Neuron (in vitro differentiated cells): ENCODE measurements at regions not wholly inside any gene's neighbourhood (a gene's known extent, or its start where the extent isn't known, plus 50 kb on each side); places are given as distances from the start of the nearest gene placed in this dataset.
"Not testable (repeated sequence)": the region's sequence is repeated elsewhere in the genome, so short reads cannot be mapped to it uniquely, and the experiment has no call there.

Experiments used
- H2AFZ ChIP-seq: one replicate; pipeline ENCODE4 v1.6.1; 2013; ENCODE audit warnings: low read depth, mild to moderate bottlenecking, inconsistent platforms, low read length, moderate library complexity
- H3K27me3 ChIP-seq: one replicate; pipeline ENCODE4 v1.6.1; 2013; ENCODE audit warnings: low read length; ENCODE audit not compliant: insufficient read depth
- H3K36me3 ChIP-seq: one replicate; pipeline ENCODE4 v1.6.1; 2013; ENCODE audit warnings: low read length; ENCODE audit not compliant: insufficient read depth
- H3K4me1 ChIP-seq: one replicate; pipeline ENCODE4 v1.6.1; 2013; ENCODE audit warnings: low read length; ENCODE audit not compliant: insufficient read depth
- H3K4me3 ChIP-seq: 2 replicates; pipeline ENCODE4 v1.5.1; 2013; ENCODE audit warnings: mild to moderate bottlenecking, low read length, moderate library complexity
- H3K9me3 ChIP-seq: one replicate; pipeline ENCODE4 v1.6.1; 2013; ENCODE audit warnings: low read length

DNA sequence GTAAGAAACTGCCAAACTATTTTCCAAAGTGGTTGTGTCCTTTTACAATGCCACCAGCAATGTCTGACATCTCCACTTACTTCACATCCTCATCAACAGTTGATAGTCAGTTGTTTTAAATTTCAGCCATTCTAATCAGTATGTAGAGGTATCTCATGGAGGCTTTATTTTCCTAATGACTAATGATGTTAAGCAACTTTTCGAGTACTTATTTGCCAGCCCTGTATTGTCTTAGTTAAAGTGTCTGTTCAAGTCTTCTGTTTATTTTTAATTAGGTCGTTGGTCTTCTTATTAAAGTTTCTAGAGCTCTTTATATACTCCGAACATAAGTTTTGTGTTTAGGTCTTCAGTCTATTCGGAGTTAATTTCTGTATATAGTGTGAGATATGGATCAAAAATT lies 54.9 kb upstream of the NBPF12 start:
- H3K27me3 ChIP-seq, H3K4me3 ChIP-seq: not testable (repeated sequence)

DNA sequence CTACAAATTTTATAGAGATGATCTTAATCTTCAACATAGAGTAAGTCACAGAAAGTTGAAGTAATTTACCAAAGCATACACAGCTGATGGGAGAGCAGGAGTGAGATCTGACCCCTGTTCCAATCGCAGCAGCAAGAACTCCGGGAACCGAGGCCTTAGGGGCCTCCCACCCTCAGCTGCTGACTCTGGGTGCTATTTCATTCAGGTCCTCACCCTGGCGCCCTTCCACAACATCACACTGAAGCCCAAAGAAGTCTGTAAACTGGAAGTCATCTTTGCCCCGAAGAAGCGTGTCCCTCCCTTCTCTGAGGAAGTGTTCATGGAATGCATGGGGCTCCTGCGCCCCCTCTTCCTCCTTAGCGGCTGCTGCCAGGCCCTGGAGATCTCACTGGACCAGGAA lies 57.0 kb upstream of the NBPF12 start:
- not testable (repeated sequence) for H3K9me3 ChIP-seq, H3K4me3 ChIP-seq, H3K4me1 ChIP-seq, H3K36me3 ChIP-seq, H2AFZ ChIP-seq, H3K27me3 ChIP-seq

More for the DNA sequence above, 54.9 kb upstream of the NBPF12 start:
- H3K36me3 ChIP-seq, H3K9me3 ChIP-seq, H2AFZ ChIP-seq, H3K4me1 ChIP-seq: not testable (repeated sequence)

- H3K4me3 ChIP-seq, H3K9me3 ChIP-seq, H3K4me1 ChIP-seq: not testable (repeated sequence)
Observed at GRCh38 chr1:146863799-146864319, 74.3 kb upstream of the NBPF12 start.

DNA sequence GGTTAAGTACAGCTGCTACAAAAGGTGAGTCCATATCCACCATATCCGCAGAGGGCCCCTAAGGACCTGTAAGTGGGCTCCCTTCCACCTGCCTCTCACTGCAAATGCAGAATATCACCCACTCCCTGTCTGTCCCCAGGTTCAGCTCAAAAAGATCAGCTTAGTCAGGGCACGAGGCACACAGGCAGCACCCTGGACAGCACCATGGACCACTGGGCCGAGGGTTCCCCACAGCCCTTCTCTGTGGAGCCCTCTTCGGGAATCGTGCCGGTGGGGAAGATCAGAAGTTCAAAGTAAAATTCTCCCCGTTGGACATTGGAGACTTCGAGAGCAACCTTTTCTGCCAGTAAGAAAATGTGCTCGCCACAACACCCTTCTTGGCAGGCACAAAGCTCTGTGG lies 85.0 kb upstream of the NBPF12 start:
- not testable (repeated sequence) for H3K4me1 ChIP-seq, H3K36me3 ChIP-seq, H3K27me3 ChIP-seq, H2AFZ ChIP-seq, H3K9me3 ChIP-seq, H3K4me3 ChIP-seq

More at GRCh38 chr1:146863799-146864319, 74.3 kb upstream of the NBPF12 start:
- H3K36me3 ChIP-seq, H3K27me3 ChIP-seq, H2AFZ ChIP-seq: not testable (repeated sequence)

- H3K36me3 ChIP-seq, H3K27me3 ChIP-seq, H3K4me3 ChIP-seq: not testable (repeated sequence)
Observed at GRCh38 chr1:146850352-146850889, 87.7 kb upstream of the NBPF12 start.

GRCh38 chr1:146838725-146839124 lies 99.4 kb upstream of the NBPF12 start:
- H2AFZ ChIP-seq, H3K4me3 ChIP-seq, H3K4me1 ChIP-seq, H3K27me3 ChIP-seq, H3K36me3 ChIP-seq, H3K9me3 ChIP-seq: not testable (repeated sequence)

More at GRCh38 chr1:146850352-146850889, 87.7 kb upstream of the NBPF12 start:
- not testable (repeated sequence) for H3K9me3 ChIP-seq, H3K4me1 ChIP-seq, H2AFZ ChIP-seq

DNA sequence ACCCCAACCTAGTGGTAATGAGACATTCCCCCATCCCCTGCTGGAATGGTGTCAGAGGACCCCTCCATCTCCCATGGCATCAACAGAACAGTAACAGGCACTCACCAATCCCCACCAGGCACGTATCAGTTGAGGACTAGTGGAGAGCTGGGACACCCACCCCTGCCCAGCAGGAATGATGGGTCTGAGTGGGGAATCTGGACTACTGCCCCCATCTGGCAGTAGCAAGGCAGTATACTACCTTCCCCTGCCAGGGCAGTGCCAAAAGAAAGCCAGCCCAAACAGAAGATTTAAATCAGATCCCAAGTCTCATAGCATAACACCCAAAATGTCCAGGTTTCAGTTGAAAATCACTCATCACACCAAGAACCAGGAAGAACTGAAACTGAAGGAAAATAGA lies 111.2 kb upstream of the NBPF12 start:
- H3K4me3 ChIP-seq, H3K9me3 ChIP-seq, H3K27me3 ChIP-seq, H3K36me3 ChIP-seq, H3K4me1 ChIP-seq, H2AFZ ChIP-seq: not testable (repeated sequence)

DNA sequence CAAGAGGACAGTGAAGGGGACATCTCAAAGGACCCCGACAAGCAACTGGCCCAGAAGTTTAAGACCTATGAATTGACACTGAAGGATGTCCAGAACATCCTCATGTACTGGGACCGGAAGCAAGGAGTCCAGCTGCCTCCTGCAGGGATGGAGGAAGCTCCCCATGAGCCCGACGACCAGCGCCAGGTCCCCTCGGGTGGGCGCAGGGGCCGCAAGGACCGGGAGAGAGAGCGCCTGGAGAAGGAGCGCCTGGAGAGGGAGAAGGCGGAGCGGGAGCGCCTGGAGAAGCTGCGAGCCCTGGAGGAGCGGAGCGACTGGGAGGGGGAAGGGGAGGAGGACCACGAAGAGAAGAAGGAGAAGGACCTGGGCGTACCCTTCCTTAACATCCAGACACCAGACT lies 143.9 kb upstream of the NBPF12 start:
- not testable (repeated sequence) for H3K27me3 ChIP-seq, H3K36me3 ChIP-seq, H2AFZ ChIP-seq, H3K4me3 ChIP-seq, H3K9me3 ChIP-seq, H3K4me1 ChIP-seq

DNA sequence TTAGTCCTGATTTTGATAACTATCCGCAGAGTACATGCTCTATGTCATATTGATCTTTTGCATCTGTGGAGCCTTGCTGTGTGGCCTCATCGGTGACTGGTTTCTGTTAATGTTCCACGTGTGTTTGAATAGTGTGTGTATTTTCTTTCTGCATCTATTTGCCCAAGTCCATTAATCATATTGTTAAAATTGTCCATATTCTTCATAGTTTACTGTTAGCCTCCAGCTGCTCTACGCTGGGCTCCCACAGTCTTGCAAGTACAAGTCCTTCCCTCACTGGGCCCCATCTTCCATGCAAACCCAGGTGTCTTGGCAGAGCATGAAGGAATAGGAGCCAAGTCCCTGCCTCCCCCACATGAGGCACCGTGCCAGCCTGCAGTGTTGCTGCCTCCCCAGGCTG lies 145.4 kb upstream of the NBPF12 start:
- not testable (repeated sequence) for H2AFZ ChIP-seq

DNA sequence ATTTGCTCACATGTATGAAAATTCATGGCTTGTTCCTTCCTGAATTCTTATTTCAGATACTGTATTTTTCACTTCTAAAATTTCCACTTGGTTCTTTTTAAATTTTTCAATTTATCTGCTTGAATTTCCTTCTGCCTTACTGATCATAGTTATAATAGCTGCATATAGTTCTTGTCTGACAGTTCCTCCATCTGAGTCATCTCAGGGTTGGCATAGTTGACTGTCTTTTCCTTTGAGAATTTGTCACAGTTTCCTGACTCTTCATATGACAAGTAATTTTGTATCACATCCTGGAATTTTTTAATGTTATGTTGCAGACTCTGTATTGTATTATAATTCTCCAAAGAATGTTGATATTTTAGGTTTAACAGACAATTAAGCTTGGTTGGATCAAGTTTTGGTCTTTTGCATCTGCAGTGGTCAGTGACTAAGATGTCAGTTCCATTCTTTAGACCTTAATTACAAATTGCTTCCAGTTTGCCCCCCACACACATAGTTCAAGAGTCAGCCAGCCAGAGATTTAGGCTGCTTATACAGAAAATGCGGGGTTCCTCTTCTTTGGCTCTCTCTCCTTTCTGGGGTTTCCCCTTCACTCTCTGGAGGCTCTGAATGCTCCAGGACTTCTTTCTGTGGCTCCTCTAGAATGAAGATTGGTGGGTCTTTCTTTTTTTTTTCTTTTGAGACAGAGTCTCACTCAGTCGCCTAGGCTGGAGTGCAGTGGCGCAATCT lies 153.7 kb upstream of the NBPF12 start:
- not testable (repeated sequence) for H3K4me1 ChIP-seq, H3K9me3 ChIP-seq, H3K36me3 ChIP-seq, H3K27me3 ChIP-seq, H3K4me3 ChIP-seq, H2AFZ ChIP-seq

More for the DNA sequence above, 145.4 kb upstream of the NBPF12 start:
- not testable (repeated sequence) for H3K4me1 ChIP-seq, H3K4me3 ChIP-seq, H3K36me3 ChIP-seq, H3K9me3 ChIP-seq, H3K27me3 ChIP-seq

GRCh38 chr1:146781235-146781634 lies 156.9 kb upstream of the NBPF12 start:
- not testable (repeated sequence) for H3K27me3 ChIP-seq, H3K9me3 ChIP-seq

DNA sequence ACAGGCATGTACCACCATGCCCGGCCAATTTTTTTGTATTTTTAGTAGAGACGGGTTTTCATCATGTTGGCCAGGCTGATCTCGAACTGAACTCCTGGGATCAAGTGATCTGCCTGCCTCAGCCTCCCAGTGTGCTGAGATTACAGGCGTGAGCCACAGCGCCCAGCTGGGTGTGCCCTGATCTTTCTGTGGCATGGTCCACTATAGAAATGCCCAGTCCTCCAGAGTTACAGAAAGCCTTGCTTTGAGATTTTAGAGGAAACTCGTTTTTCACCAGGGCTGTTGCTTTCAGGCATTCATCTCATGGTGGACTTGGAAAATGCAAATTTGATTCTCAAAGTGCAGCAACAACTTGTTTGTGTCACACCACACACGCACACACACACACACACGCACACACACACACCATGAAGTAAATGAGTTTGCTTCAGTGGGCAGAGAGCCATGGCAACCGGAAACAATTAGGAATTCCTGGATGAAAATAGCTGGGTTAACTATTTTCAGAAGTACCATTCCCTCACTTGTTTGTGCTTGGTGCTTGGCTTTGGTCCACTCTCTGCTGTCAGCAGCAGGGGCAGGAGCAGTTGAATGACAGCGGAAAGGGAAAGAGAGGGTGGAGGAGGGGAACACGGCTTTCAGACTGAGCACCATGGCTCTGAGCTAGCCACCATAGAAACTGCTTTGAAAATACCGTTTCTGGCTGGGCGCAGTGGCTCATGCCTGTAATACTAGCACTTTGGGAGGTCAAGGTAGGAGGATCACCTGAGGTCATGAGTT lies 160.1 kb upstream of the NBPF12 start:
- H3K4me3 ChIP-seq, H3K4me1 ChIP-seq, H3K27me3 ChIP-seq, H3K9me3 ChIP-seq, H3K36me3 ChIP-seq, H2AFZ ChIP-seq: not testable (repeated sequence)

More at GRCh38 chr1:146781235-146781634, 156.9 kb upstream of the NBPF12 start:
- not testable (repeated sequence) for H3K36me3 ChIP-seq, H2AFZ ChIP-seq, H3K4me3 ChIP-seq, H3K4me1 ChIP-seq

DNA sequence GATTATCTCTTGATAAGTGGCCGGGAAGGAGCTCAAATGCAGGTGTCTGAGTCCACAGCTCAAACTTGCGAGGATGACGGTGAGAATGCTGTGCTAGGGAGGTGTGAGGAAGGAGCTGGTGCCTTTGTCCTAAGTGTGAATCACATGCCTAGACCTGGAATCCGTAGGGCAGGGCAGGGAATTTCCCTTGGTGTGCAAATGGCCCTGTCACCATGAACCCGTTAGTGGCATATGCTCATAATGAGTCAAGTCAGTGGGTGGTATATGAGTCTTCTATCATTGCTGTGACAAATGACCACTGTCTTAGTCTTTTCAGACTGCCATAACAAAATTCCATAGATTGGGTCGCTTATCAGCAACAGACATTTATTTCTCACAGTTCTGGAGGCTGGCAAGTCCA lies 163.1 kb upstream of the NBPF12 start:
- H3K27me3 ChIP-seq: not testable (repeated sequence)

More for the DNA sequence above, 163.1 kb upstream of the NBPF12 start:
- not testable (repeated sequence) for H2AFZ ChIP-seq, H3K36me3 ChIP-seq, H3K4me3 ChIP-seq, H3K9me3 ChIP-seq, H3K4me1 ChIP-seq
